ENCODE measurements at regions not wholly inside any gene's neighbourhood (a gene's known extent, or its start where the extent isn't known, plus 50 kb on each side); places are given as distances from the start of the nearest gene placed in this dataset.

DNA sequence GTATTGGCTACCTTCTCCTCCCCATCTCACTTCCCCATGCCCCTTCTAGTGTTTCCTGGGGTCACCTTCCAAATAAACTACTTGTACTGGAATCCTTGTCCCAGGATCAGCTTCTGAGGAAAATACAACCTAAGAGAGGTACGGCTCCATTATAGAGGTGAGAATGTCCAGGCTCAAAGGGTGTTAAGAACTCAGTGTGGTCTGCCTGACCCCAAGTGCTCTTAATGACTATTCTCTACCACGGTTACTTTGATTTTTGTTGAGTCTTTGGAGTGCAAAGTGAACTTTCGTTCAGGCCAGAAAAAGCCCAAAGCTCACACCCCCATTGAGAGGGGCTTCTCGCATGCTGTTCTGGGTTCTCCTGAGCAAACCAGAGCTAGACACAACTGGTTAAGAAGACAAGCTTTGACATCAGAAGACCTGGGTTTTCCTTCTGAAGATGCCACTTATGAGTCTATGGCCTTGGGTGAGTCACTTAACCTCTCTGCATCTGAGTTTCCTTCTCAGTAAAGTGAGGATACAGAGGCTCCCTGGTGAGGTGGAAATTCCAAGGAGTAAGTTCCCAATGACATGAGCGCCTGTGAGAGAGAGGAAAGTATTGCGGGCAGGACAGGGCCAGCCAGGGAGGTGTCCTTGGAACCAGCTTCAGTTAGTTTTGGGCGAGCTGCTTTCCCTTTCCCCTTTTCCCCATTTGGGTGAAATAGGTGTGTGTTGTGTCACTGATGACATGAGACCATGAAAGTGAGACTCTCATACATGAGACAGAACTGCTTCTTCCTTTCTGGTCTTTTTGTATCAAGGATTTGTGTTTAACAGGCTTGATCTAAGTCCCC lies 475.0 kb upstream of the PROK2 start:
- DNase-seq (ENCODE audit: low read depth), result no peak

DNA sequence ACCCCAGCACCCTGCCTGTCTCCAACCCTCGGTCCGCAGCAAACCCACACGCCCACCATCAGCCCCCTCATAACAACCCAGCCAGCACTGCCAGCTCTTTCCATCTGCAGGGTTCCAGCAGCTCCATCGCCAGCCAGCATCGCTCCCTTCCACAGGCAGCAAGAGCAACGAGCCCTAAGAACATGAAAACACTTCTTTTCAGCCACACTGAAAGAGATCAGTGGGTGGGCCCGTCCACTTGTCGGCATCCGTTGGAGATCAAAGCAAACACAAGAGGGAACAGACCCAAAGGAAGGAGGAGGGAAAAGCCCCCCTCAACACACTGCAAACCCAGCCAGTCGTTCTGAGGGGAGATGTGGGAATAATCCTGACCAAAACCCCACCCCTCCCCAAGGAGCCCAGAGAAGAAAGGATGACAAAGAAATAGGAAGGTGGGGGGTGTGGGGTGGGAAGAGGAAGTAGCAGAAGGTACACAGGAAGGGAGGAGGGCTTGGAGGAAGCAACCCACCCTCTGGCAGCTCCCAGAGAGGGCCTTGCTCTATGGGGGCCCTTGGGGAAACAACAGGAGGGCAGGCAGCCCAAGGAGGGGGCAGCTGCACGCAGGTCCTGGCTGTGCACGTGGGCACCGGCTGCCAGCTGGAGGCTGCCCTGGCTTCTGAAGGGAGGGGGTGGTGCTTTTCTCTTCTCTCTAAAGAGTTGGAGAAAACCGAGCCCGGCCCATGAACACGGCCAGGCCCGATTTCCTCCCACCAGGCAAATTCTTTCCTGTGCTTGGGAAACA lies 473.6 kb upstream of the PROK2 start:
- no peak for DNase-seq (ENCODE audit: low read depth)

GRCh38 chr3:72257738-72258137 lies 472.8 kb upstream of the PROK2 start:
- no peak for DNase-seq (ENCODE audit: low read depth)

DNA sequence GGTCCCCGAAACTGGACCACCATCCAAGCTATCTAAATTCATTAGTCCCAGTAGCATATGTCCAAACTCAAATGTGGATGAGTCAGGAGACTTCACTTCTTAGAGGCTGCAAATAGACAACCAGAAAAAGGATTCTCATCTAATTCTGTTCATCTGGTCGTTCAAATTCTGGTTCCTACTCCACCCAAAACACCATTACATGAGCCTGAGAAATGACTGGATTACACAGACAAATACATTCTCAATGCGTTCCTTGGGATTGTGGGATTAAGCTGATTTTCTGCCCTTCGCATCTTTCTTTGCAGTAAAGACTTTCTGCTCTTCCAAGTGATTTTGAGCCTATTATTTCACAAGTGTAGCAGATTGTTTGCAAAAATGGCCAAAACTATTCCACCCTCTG lies 472.3 kb upstream of the PROK2 start:
- DNase-seq (ENCODE audit: low read depth), result no peak

GRCh38 chr3:72256716-72257115 lies 471.8 kb upstream of the PROK2 start:
- DNase-seq (ENCODE audit: low read depth), result no peak

- no peak for DNase-seq (ENCODE audit: low read depth)
Measured at GRCh38 chr3:72255791-72256559, 471.0 kb upstream of the PROK2 start.

DNA sequence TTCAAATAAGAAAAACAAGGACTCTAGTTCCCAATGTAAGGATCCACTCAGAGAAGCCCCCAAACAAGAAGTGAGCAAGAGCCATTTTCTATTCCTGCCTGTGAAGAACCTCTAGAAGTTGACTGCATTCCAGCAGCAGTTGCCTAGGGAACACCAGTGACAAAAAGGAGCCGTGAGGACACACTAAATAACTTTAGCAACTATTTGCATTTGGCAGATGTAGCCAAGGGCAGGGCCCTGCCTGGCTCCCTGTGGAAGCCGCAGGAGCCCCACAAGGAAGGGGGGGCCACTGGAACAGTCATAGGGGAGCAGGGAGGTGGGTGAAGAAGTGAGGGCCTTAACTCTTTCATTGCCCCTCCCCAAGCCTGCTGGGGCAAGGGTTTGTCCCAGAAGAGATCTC lies 470.2 kb upstream of the PROK2 start:
- DNase-seq (ENCODE audit: low read depth), result no peak

DNA sequence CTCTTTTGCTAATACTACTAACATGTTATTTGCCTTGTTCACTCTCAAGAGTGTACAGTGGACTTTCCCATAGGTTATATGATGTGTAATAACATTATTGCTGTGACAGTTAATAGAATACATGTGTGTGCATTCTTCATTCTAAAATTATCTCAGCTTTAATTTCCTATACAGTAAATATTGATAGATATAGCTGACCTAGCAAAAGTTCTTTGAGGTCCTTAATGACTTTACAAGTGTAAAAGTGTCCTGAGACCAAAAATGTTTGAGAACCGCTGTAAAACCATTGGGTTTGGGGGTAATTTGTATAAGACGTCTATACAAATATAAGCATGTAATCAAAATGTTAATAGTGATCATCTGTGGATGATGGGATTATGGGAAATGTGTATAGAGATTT lies 469.5 kb upstream of the PROK2 start:
- no peak for DNase-seq (ENCODE audit: low read depth)

DNA sequence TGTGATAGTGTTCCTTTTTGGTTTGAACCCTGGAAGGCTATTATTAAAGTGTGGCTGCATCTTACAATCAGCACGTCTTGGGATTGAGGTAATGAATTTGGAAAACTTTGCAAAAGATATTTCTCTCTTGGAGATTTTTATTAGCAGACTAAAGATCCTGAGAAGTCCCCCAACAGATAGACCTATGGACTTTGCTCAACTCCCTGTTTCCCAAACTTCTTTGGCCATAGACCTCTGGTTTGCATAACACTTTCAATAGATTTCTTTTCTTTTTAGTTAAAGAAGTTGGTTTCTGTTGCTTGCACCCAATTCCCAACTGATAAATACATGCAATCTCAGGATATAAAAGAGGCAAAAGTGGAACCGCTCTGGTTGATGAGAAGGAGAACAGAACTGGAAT lies 465.8 kb upstream of the PROK2 start:
- no peak for DNase-seq (ENCODE audit: low read depth)

DNA sequence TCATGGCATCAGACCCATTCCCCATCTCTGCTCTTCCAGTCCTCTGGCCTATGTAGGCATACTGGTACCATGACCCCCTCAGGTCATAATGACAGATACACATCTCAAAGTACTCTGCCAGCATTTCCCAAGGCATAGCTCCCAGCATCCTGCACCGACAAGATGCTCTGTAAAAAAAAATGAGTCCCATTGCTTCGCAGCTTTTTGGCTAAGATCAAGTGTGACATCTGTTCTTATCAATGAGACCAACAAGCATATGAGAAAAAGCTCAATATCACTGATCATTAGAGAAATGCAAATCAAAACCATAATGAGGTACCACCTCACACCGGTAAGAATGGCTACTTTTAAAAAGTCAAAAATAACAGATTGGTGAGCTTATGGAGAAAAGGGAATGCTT lies 463.9 kb upstream of the PROK2 start:
- no peak for DNase-seq (ENCODE audit: low read depth)

DNA sequence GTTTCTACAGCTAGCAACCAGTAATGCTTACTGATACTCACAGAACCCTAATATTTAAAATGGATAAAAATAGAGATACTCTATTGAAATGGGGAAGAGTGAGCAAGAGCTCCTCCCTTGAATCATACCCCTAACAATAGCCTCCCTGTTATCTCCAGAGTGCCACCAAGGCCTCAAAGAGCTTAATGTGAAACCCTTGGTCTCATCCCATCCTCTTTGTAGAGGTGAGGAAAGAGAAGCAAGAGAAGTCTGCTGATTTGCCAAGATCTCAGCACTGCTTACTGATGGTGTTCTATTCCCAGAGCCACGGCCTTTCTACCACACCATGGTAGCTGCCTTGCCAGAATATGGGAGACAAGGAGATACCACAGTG lies 463.4 kb upstream of the PROK2 start:
- DNase-seq (ENCODE audit: low read depth), result no peak

GRCh38 chr3:72247645-72248388 lies 462.9 kb upstream of the PROK2 start:
- no peak for DNase-seq (ENCODE audit: low read depth)

- DNase-seq (ENCODE audit: low read depth), result no peak
Measured at GRCh38 chr3:72247126-72247525, 462.2 kb upstream of the PROK2 start.

GRCh38 chr3:72246685-72247084 lies 461.7 kb upstream of the PROK2 start:
- DNase-seq (ENCODE audit: low read depth), result no peak

DNA sequence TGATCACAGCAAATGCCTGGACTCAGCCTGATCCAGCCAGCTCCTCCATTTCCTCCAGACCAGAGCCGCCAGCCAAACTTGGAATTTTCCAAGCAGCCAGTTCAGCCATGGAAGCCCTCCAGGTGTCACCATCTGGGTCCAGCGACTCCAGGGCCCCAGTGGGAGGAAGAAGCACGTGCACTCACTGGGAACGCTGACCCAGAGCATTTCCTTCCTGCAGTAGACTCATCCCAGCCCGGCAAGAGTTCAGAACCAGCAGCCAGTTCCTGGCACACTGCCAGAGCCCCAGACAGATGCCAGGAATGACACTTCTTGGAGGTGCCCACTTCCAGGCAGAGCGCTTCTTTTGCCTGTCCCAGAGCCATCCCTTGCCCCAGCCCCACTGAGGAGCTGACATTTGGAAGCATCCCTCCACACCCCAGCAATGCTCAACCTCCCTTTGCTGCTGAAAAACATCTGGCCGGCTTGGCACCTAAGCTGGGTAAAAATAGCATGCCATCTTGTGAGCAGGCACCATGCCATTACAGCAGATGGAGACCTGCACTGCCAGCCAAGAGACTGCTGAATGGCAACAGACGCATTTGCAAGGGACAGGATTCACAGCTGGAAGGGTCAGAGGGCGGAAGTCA lies 460.3 kb upstream of the PROK2 start:
- DNase-seq (ENCODE audit: low read depth), result no peak

DNA sequence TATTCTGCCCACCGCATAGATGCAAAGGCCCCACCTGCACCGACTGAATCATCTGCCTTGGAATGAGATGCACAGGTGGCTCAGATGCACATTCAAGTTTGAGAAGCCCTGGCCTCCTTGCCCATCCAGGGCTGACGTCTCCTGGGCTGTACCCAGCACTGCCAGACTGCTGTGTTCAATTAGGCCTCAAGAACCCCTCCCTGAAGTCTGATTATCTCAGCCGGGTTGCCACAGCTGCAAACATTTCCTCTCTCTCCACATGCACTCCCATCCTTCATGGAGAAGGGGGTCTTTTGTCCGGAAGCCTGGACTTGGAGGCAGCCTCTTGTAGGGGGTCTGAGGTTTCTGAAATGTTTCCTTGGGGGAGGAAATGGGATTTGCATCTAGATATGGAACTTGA lies 459.4 kb upstream of the PROK2 start:
- DNase-seq (ENCODE audit: low read depth), result no peak

DNA sequence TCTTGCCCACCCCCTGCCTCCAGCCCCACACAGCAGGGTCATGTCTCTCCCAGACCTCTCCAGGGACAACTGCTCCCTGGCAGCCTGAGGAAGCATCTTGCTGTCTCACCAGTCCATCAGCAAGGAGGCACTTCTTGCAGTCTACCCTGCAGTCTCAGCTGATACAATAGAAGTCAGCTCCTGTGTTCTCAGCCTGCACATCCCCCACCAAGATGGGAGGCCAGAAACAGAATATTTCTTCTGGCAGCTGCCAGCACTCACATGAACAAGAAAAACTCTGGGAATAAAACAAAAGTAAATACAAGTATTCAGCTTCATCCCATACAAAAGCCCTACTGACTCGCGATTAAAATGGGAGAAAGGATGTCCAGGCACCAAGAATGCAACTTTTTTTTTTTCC lies 457.4 kb upstream of the PROK2 start:
- DNase-seq (ENCODE audit: low read depth), result no peak

GRCh38 chr3:72241525-72241924 lies 456.6 kb upstream of the PROK2 start:
- DNase-seq (ENCODE audit: low read depth), result no peak

GRCh38 chr3:72240531-72240930 lies 455.6 kb upstream of the PROK2 start:
- no peak for DNase-seq (ENCODE audit: low read depth)

GRCh38 chr3:72238801-72239200 lies 453.9 kb upstream of the PROK2 start:
- no peak for DNase-seq (ENCODE audit: low read depth)

GRCh38 chr3:72238010-72238691 lies 453.2 kb upstream of the PROK2 start:
- no peak for DNase-seq (ENCODE audit: low read depth)

Measured in forelimb muscle (tissue), 1 donor.